ENCODE measurements at regions not wholly inside any gene's neighbourhood (a gene's known extent, or its start where the extent isn't known, plus 50 kb on each side); places are given as distances from the start of the nearest gene placed in this dataset.

GRCh38 chrX:15056044-15056443 is 182.8 kb downstream of the MOSPD2 start:
- TF ChIP-seq, protein P1, sequence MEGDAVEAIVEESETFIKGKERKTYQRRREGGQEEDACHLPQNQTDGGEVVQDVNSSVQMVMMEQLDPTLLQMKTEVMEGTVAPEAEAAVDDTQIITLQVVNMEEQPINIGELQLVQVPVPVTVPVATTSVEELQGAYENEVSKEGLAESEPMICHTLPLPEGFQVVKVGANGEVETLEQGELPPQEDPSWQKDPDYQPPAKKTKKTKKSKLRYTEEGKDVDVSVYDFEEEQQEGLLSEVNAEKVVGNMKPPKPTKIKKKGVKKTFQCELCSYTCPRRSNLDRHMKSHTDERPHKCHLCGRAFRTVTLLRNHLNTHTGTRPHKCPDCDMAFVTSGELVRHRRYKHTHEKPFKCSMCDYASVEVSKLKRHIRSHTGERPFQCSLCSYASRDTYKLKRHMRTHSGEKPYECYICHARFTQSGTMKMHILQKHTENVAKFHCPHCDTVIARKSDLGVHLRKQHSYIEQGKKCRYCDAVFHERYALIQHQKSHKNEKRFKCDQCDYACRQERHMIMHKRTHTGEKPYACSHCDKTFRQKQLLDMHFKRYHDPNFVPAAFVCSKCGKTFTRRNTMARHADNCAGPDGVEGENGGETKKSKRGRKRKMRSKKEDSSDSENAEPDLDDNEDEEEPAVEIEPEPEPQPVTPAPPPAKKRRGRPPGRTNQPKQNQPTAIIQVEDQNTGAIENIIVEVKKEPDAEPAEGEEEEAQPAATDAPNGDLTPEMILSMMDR (IDR thresholded peaks at IDR 0.05): no peak
- TF ChIP-seq POLR2A (IDR thresholded peaks at IDR 0.05): no peak
- no peak for TF ChIP-seq POLR2AphosphoS5 (IDR thresholded peaks at IDR 0.05)
- no peak for TF ChIP-seq EP300 (IDR thresholded peaks at IDR 0.05)

Measured in stomach (tissue), 4 donors.